Fibroblast of peridontal ligament (primary cell): ENCODE measurements at regions not wholly inside any gene's neighbourhood (a gene's known extent, or its start where the extent isn't known, plus 50 kb on each side); places are given as distances from the start of the nearest gene placed in this dataset.

Experiments used
- DNase-seq: peaks from one replicate; pipeline ENCODE4 v3.0.0-alpha.2; 2010; ENCODE audit errors: extremely low read depth

GRCh38 chr13:99642841-99643240, 141.6 kb downstream of the TM9SF2 start:
- no peak for DNase-seq

GRCh38 chr13:99642006-99642405, 140.7 kb downstream of the TM9SF2 start:
- DNase-seq = no peak

- DNase-seq = no peak
Observed at GRCh38 chr13:99640260-99640659, 139.0 kb downstream of the TM9SF2 start.

- DNase-seq = no peak
Observed at GRCh38 chr13:99639126-99639525, 137.9 kb downstream of the TM9SF2 start.

GRCh38 chr13:99636728-99637353, 135.6 kb downstream of the TM9SF2 start:
- no peak for DNase-seq

GRCh38 chr13:99636306-99636705, 135.0 kb downstream of the TM9SF2 start:
- no peak for DNase-seq

- no peak for DNase-seq
Observed at GRCh38 chr13:99634672-99635071, 133.4 kb downstream of the TM9SF2 start.

GRCh38 chr13:99630269-99630898, 129.1 kb downstream of the TM9SF2 start:
- no peak for DNase-seq

- no peak for DNase-seq
Observed at GRCh38 chr13:99629641-99630040, 128.4 kb downstream of the TM9SF2 start.

GRCh38 chr13:99628442-99628841, 127.2 kb downstream of the TM9SF2 start:
- no peak for DNase-seq

GRCh38 chr13:99626461-99627082, 125.3 kb downstream of the TM9SF2 start:
- DNase-seq = peak; percentile 34

- DNase-seq = no peak
Observed at GRCh38 chr13:99624936-99625540, 123.8 kb downstream of the TM9SF2 start.

GRCh38 chr13:99620806-99621205, 119.5 kb downstream of the TM9SF2 start:
- no peak for DNase-seq

- no peak for DNase-seq
Observed at GRCh38 chr13:99619207-99619606, 117.9 kb downstream of the TM9SF2 start.

GRCh38 chr13:99617474-99618255, 116.4 kb downstream of the TM9SF2 start:
- peak; percentile 57 for DNase-seq

GRCh38 chr13:99614465-99614885, 113.2 kb downstream of the TM9SF2 start:
- DNase-seq = no peak
